ENCODE measurements at regions not wholly inside any gene's neighbourhood (a gene's known extent, or its start where the extent isn't known, plus 50 kb on each side); places are given as distances from the start of the nearest gene placed in this dataset.

DNA sequence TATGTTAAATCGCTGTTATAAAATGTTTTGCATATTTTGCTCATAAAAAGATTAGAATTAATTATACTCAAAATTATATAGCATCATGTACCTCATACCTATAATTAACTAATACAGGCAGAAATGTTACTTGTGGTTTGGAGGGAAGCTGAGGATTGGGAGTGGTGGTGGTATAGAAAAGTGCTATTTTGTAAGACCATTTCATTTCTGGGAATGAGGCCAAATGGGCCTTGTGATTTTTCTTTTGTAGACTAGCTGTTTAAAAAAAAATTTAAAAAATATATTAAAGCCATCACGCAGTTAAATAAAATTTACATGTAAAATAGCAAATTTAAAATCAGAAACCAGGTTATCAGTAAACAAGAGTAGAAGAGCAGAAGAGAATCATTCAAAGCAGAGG lies 560.8 kb upstream of the FAM98A start (continued):
- TF ChIP-seq, protein P1, sequence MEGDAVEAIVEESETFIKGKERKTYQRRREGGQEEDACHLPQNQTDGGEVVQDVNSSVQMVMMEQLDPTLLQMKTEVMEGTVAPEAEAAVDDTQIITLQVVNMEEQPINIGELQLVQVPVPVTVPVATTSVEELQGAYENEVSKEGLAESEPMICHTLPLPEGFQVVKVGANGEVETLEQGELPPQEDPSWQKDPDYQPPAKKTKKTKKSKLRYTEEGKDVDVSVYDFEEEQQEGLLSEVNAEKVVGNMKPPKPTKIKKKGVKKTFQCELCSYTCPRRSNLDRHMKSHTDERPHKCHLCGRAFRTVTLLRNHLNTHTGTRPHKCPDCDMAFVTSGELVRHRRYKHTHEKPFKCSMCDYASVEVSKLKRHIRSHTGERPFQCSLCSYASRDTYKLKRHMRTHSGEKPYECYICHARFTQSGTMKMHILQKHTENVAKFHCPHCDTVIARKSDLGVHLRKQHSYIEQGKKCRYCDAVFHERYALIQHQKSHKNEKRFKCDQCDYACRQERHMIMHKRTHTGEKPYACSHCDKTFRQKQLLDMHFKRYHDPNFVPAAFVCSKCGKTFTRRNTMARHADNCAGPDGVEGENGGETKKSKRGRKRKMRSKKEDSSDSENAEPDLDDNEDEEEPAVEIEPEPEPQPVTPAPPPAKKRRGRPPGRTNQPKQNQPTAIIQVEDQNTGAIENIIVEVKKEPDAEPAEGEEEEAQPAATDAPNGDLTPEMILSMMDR (IDR thresholded peaks at IDR 0.05; ENCODE audit: control extremely low read depth in 1 of 3, insufficient read depth in 1 of 3, low read depth in 1 of 3, low read length in 3 of 3) = no peak
- TF ChIP-seq RFX5 (IDR thresholded peaks at IDR 0.05; ENCODE audit: borderline replicate concordance, low read depth, low read length) (no peak), ASH2L (IDR thresholded peaks at IDR 0.05; ENCODE audit: low read length) (no peak), SP1 (IDR thresholded peaks at IDR 0.05; ENCODE audit: low read depth, low read length) (no peak), CTBP2 (IDR thresholded peaks at IDR 0.05; ENCODE audit: borderline replicate concordance, insufficient read depth, insufficient read length, low read length) (no peak), NANOG (IDR thresholded peaks at IDR 0.05; ENCODE audit: insufficient read depth, low read depth, low read length, poor library complexity, severe bottlenecking) (no peak)

All from H1 (cell line).